ENCODE measurements at regions not wholly inside any gene's neighbourhood (a gene's known extent, or its start where the extent isn't known, plus 50 kb on each side); places are given as distances from the start of the nearest gene placed in this dataset.

DNA sequence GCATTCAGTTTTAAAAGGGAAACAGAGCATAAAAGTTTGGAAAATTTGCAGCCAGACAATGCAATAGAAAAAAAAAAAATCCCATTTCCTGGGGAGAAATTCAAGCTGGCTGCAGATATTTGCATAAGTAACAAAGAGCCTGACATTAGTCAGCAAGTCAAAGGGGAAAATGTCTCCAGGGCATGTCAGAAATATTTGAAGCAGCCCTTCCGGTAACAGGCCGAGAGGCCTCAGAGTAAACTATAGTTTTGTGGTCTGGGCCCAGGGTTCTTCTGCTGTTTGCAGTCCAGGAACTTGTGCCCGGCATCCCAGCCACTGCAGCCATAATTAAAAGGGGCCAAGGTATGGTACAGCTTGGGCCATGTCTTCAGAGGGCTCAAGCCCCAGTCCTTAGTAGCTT is 411.6 kb upstream of the BCHE start:
- FAIRE-seq, result no peak
- H3K9ac ChIP-seq (ENCODE audit: insufficient read depth, low read depth, low read length), result no peak overlapping the region
- no peak for DNase-seq (ENCODE audit: low spot score)
- CTCF ChIA-PET (ENCODE audit: low intra/inter-chr PET ratio, low total read pairs), result no interaction called here
- TF ChIP-seq ZNF766 (CRISPR knock-in tag; IDR thresholded peaks at IDR 0.05; ENCODE audit: borderline replicate concordance), result no peak
- TF ChIP-seq, protein P1, sequence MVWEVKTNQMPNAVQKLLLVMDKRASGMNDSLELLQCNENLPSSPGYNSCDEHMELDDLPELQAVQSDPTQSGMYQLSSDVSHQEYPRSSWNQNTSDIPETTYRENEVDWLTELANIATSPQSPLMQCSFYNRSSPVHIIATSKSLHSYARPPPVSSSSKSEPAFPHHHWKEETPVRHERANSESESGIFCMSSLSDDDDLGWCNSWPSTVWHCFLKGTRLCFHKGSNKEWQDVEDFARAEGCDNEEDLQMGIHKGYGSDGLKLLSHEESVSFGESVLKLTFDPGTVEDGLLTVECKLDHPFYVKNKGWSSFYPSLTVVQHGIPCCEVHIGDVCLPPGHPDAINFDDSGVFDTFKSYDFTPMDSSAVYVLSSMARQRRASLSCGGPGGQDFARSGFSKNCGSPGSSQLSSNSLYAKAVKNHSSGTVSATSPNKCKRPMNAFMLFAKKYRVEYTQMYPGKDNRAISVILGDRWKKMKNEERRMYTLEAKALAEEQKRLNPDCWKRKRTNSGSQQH (CRISPR knock-in tag; IDR thresholded peaks at IDR 0.05; ENCODE audit: low read depth), result no peak
- no peaks in the 10 kb centered on the region for H3K36me3 ChIP-seq (replicated peaks in 1 of 2; ENCODE audit: control insufficient read depth in 1 of 2, insufficient read depth in 2 of 2, low read length in 2 of 2)
- H3K4me3 ChIP-seq (replicated peaks in 1 of 3; ENCODE audit: insufficient read depth in 1 of 3, low read depth in 2 of 3, low read length in 3 of 3), result no peak overlapping the region
- no peaks in the 10 kb centered on the region for H4K20me1 ChIP-seq (ENCODE audit: insufficient read depth, low read length)
- intact Hi-C loops (cut with micrococcal nuclease; ENCODE audit: unreplicated experiment) (no loop called here), in situ Hi-C loops (cut with HindIII; ENCODE audit: extremely low pct_ligation_motif_present, low pct_unique_long_range_greater_than_20kb) (no loop called here)
- H3K4me1 ChIP-seq (ENCODE audit: insufficient read depth, low read length), result no peaks in the 10 kb centered on the region
- no peak overlapping the region for H3K27ac ChIP-seq (ENCODE audit: extremely low read length, insufficient read depth, low read length)
- POLR2A ChIA-PET, result no interaction called here
- BruUV-seq (replicated peaks), result no TSS peak
- H3K4me2 ChIP-seq (ENCODE audit: low read depth, low read length), result no peak overlapping the region
- no peak for ATAC-seq
- no peaks in the 10 kb centered on the region for H3K9me3 ChIP-seq (ENCODE audit: low read length)
- no peaks in the 10 kb centered on the region for H3K27me3 ChIP-seq (ENCODE audit: control insufficient read depth in 1 of 2, insufficient read depth in 2 of 2, low read length in 2 of 2)
- H3K79me2 ChIP-seq (ENCODE audit: insufficient read depth, low read length), result no peaks in the 10 kb centered on the region
- 12% methylated on average over 3 of the region's 3 CpGs for WGBS (ENCODE audit: low lambda C conversion rate)
- no peak overlapping the region for H2AFZ ChIP-seq (ENCODE audit: low read length)

DNA sequence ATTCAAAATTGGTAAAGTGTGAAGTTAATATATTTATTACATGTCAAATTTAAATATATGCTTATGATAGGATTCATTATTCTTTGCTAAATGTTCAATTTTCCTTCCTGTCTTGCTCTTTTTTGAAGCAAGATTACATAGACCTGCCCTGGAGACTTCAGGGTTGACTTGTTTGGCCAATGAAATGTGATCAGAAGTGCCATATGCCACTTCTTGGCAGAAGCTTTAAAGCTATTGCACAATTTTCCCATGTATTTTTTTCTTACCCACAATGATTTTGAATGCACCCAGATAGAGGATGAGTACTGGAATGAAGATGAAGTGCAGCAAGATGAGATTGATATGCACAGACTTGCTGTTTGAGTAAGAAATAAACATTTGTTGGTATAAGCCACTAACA is 406.3 kb upstream of the BCHE start:
- ATAC-seq (no peak), DNase-seq (ENCODE audit: low spot score) (no peak), FAIRE-seq (no peak)
- no peak overlapping the region for H3K27ac ChIP-seq (ENCODE audit: extremely low read length, insufficient read depth, low read length)
- no peak overlapping the region for H3K4me2 ChIP-seq (ENCODE audit: low read depth, low read length)
- no peaks in the 10 kb centered on the region for H4K20me1 ChIP-seq (ENCODE audit: insufficient read depth, low read length)
- H3K9me3 ChIP-seq (ENCODE audit: low read length), result no peaks in the 10 kb centered on the region
- intact Hi-C loops (cut with micrococcal nuclease; ENCODE audit: unreplicated experiment) (no loop called here), in situ Hi-C loops (cut with HindIII; ENCODE audit: extremely low pct_ligation_motif_present, low pct_unique_long_range_greater_than_20kb) (no loop called here)
- CTCF ChIA-PET (ENCODE audit: low intra/inter-chr PET ratio, low total read pairs), result no interaction called here
- no peak overlapping the region for H3K4me3 ChIP-seq (replicated peaks in 1 of 3; ENCODE audit: insufficient read depth in 1 of 3, low read depth in 2 of 3, low read length in 3 of 3)
- no peak overlapping the region for H3K9ac ChIP-seq (ENCODE audit: insufficient read depth, low read depth, low read length)
- H3K27me3 ChIP-seq (ENCODE audit: control insufficient read depth in 1 of 2, insufficient read depth in 2 of 2, low read length in 2 of 2), result no peaks in the 10 kb centered on the region
- H3K4me1 ChIP-seq (ENCODE audit: insufficient read depth, low read length), result no peaks in the 10 kb centered on the region
- POLR2A ChIA-PET, result no interaction called here
- TF ChIP-seq NCOA2 (CRISPR knock-in tag; IDR thresholded peaks at IDR 0.05) (no peak), ZNF225 (CRISPR knock-in tag; IDR thresholded peaks at IDR 0.05) (no peak), ZNF746 (CRISPR knock-in tag; IDR thresholded peaks at IDR 0.05) (no peak), ZC3H4 (CRISPR knock-in tag; IDR thresholded peaks at IDR 0.05; ENCODE audit: borderline replicate concordance) (no peak), HOXA5 (CRISPR knock-in tag; IDR thresholded peaks at IDR 0.05) (no peak), TCF7L2 (IDR thresholded peaks at IDR 0.05; ENCODE audit: low read depth, low read length) (no peak)
- TF ChIP-seq, protein P2, sequence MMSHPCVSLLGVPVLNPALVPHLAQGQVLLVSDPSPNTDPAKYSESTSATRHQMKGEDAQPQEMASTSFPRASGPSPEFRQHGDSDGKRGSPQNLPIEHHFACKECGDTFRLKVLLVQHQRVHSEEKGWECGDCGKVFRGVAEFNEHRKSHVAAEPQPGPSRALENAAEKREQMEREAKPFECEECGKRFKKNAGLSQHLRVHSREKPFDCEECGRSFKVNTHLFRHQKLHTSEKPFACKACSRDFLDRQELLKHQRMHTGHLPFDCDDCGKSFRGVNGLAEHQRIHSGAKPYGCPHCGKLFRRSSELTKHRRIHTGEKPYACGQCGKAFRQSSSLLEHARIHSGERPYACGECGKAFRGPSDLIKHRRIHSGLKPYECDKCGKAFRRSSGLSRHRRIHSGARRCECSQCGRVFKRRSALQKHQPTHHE (CRISPR knock-in tag; IDR thresholded peaks at IDR 0.05; ENCODE audit: borderline replicate concordance), result no peak
- TF ChIP-seq, protein P3, sequence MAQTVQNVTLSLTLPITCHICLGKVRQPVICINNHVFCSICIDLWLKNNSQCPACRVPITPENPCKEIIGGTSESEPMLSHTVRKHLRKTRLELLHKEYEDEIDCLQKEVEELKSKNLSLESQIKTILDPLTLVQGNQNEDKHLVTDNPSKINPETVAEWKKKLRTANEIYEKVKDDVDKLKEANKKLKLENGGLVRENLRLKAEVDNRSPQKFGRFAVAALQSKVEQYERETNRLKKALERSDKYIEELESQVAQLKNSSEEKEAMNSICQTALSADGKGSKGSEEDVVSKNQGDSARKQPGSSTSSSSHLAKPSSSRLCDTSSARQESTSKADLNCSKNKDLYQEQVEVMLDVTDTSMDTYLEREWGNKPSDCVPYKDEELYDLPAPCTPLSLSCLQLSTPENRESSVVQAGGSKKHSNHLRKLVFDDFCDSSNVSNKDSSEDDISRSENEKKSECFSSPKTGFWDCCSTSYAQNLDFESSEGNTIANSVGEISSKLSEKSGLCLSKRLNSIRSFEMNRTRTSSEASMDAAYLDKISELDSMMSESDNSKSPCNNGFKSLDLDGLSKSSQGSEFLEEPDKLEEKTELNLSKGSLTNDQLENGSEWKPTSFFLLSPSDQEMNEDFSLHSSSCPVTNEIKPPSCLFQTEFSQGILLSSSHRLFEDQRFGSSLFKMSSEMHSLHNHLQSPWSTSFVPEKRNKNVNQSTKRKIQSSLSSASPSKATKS (CRISPR knock-in tag; IDR thresholded peaks at IDR 0.05), result no peak
- TF ChIP-seq, protein P4, sequence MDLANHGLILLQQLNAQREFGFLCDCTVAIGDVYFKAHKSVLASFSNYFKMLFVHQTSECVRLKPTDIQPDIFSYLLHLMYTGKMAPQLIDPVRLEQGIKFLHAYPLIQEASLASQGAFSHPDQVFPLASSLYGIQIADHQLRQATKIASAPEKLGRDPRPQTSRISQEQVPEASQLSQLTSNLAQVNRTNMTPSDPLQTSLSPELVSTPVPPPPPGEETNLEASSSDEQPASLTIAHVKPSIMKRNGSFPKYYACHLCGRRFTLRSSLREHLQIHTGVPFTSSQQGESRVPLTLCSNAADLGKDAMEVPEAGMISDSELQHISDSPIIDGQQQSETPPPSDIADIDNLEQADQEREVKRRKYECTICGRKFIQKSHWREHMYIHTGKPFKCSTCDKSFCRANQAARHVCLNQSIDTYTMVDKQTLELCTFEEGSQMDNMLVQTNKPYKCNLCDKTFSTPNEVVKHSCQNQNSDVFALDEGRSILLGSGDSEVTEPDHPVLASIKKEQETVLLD (CRISPR knock-in tag; IDR thresholded peaks at IDR 0.05; ENCODE audit: low read depth), result no peak
- TF ChIP-seq, protein P5, sequence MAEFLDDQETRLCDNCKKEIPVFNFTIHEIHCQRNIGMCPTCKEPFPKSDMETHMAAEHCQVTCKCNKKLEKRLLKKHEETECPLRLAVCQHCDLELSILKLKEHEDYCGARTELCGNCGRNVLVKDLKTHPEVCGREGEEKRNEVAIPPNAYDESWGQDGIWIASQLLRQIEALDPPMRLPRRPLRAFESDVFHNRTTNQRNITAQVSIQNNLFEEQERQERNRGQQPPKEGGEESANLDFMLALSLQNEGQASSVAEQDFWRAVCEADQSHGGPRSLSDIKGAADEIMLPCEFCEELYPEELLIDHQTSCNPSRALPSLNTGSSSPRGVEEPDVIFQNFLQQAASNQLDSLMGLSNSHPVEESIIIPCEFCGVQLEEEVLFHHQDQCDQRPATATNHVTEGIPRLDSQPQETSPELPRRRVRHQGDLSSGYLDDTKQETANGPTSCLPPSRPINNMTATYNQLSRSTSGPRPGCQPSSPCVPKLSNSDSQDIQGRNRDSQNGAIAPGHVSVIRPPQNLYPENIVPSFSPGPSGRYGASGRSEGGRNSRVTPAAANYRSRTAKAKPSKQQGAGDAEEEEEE (CRISPR knock-in tag; IDR thresholded peaks at IDR 0.05; ENCODE audit: borderline replicate concordance), result no peak
- BruUV-seq (replicated peaks), result no TSS peak
- H3K79me2 ChIP-seq (ENCODE audit: insufficient read depth, low read length), result no peaks in the 10 kb centered on the region
- H3K36me3 ChIP-seq (replicated peaks in 1 of 2; ENCODE audit: control insufficient read depth in 1 of 2, insufficient read depth in 2 of 2, low read length in 2 of 2), result no peaks in the 10 kb centered on the region
- H2AFZ ChIP-seq (ENCODE audit: low read length), result no peak overlapping the region

Data from HepG2 (cell line).